WTC11 (cell line): ENCODE measurements at regions not wholly inside any gene's neighbourhood (a gene's known extent, or its start where the extent isn't known, plus 50 kb on each side); places are given as distances from the start of the nearest gene placed in this dataset.

Experiments used
- ESRRA ChIP-seq: sonication (generic); formaldehyde crosslinking; IDR thresholded peaks from 2 replicates; pipeline ENCODE4 v1.8.1; 2022; ENCODE audit warnings: mild to moderate bottlenecking, missing genetic modification reagents, borderline replicate concordance
- SP1 ChIP-seq: sonication (generic); formaldehyde crosslinking; conservative IDR thresholded peaks from 2 replicates; pipeline ENCODE4 v1.8.1; 2022; ENCODE audit warnings: missing genetic modification reagents
- TCF7 ChIP-seq: sonication (generic); formaldehyde crosslinking; IDR thresholded peaks from 2 replicates; pipeline ENCODE4 v1.8.0; 2022; ENCODE audit warnings: mild to moderate bottlenecking, low read depth, missing genetic modification reagents, moderate library complexity
- TEAD4 ChIP-seq: sonication (generic); formaldehyde crosslinking; IDR thresholded peaks from 2 replicates; pipeline ENCODE4 v1.8.0; 2022; ENCODE audit warnings: mild to moderate bottlenecking, missing genetic modification reagents
- TF ChIP-seq, protein P1 (sequence below): sonication (generic); formaldehyde crosslinking; IDR thresholded peaks from 2 replicates; pipeline ENCODE4 v1.8.1; 2023; ENCODE audit warnings: mild to moderate bottlenecking, missing genetic modification reagents, borderline replicate concordance
- TF ChIP-seq, protein P2 (sequence below): fragments of 200-600 bp; IDR thresholded peaks from 2 replicates; pipeline ENCODE4 v1.8.0; 2022; ENCODE audit warnings: antibody characterized with exemption

DNA sequence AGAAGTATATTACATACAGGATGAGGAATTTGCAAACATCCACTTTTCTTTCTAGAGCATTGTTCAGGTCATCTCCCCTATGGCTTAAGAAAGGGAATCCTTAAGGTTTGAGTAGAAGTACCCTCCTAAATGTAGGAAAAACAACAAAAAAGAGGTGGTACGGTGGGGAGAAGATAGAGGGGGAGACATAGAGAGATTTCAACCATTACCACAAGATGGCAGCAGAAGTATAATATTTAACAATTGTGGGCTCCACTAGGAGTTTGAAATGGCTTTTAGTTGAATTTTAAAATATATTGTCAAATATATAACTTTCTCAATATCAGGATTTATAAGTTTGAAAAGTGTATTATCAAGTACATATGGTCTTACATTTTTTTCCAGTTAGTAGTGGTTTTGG is 72.7 kb upstream of the PRKG1 start:
- no peak for TF ChIP-seq ESRRA (CRISPR knock-in tag)
- no peak for TF ChIP-seq TCF7 (CRISPR knock-in tag)
- no peak for TF ChIP-seq SP1 (CRISPR knock-in tag)
- TF ChIP-seq, protein P1, sequence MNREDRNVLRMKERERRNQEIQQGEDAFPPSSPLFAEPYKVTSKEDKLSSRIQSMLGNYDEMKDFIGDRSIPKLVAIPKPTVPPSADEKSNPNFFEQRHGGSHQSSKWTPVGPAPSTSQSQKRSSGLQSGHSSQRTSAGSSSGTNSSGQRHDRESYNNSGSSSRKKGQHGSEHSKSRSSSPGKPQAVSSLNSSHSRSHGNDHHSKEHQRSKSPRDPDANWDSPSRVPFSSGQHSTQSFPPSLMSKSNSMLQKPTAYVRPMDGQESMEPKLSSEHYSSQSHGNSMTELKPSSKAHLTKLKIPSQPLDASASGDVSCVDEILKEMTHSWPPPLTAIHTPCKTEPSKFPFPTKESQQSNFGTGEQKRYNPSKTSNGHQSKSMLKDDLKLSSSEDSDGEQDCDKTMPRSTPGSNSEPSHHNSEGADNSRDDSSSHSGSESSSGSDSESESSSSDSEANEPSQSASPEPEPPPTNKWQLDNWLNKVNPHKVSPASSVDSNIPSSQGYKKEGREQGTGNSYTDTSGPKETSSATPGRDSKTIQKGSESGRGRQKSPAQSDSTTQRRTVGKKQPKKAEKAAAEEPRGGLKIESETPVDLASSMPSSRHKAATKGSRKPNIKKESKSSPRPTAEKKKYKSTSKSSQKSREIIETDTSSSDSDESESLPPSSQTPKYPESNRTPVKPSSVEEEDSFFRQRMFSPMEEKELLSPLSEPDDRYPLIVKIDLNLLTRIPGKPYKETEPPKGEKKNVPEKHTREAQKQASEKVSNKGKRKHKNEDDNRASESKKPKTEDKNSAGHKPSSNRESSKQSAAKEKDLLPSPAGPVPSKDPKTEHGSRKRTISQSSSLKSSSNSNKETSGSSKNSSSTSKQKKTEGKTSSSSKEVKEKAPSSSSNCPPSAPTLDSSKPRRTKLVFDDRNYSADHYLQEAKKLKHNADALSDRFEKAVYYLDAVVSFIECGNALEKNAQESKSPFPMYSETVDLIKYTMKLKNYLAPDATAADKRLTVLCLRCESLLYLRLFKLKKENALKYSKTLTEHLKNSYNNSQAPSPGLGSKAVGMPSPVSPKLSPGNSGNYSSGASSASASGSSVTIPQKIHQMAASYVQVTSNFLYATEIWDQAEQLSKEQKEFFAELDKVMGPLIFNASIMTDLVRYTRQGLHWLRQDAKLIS, result no peak
- TF ChIP-seq, protein P2, sequence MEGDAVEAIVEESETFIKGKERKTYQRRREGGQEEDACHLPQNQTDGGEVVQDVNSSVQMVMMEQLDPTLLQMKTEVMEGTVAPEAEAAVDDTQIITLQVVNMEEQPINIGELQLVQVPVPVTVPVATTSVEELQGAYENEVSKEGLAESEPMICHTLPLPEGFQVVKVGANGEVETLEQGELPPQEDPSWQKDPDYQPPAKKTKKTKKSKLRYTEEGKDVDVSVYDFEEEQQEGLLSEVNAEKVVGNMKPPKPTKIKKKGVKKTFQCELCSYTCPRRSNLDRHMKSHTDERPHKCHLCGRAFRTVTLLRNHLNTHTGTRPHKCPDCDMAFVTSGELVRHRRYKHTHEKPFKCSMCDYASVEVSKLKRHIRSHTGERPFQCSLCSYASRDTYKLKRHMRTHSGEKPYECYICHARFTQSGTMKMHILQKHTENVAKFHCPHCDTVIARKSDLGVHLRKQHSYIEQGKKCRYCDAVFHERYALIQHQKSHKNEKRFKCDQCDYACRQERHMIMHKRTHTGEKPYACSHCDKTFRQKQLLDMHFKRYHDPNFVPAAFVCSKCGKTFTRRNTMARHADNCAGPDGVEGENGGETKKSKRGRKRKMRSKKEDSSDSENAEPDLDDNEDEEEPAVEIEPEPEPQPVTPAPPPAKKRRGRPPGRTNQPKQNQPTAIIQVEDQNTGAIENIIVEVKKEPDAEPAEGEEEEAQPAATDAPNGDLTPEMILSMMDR, result peak; percentile 35; the same call in 1 of the 2 replicates
- TF ChIP-seq TEAD4 (CRISPR knock-in tag), result no peak
